ENCODE measurements at regions not wholly inside any gene's neighbourhood (a gene's known extent, or its start where the extent isn't known, plus 50 kb on each side); places are given as distances from the start of the nearest gene placed in this dataset.
"Not testable (repeated sequence)": the region's sequence is repeated elsewhere in the genome, so short reads cannot be mapped to it uniquely, and the experiment has no call there.

- no peak overlapping the region for H3K4me3 ChIP-seq (ENCODE audit: low read depth, low read length)
- peak; percentile 16 for DNase-seq (ENCODE audit: low read depth)
- in situ Hi-C loops (cut with HindIII; ENCODE audit: low sequenced_read_pairs): no loop called here
- TF ChIP-seq, protein P1, sequence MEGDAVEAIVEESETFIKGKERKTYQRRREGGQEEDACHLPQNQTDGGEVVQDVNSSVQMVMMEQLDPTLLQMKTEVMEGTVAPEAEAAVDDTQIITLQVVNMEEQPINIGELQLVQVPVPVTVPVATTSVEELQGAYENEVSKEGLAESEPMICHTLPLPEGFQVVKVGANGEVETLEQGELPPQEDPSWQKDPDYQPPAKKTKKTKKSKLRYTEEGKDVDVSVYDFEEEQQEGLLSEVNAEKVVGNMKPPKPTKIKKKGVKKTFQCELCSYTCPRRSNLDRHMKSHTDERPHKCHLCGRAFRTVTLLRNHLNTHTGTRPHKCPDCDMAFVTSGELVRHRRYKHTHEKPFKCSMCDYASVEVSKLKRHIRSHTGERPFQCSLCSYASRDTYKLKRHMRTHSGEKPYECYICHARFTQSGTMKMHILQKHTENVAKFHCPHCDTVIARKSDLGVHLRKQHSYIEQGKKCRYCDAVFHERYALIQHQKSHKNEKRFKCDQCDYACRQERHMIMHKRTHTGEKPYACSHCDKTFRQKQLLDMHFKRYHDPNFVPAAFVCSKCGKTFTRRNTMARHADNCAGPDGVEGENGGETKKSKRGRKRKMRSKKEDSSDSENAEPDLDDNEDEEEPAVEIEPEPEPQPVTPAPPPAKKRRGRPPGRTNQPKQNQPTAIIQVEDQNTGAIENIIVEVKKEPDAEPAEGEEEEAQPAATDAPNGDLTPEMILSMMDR (IDR thresholded peaks at IDR 0.05; ENCODE audit: low read depth, low read length, missing control alignments): no peak
These were observed 73.7 kb upstream of the ZPLD1 start for GRCh38 chr3:102361101-102361500.

- H3K4me3 ChIP-seq (ENCODE audit: low read depth, low read length); DNase-seq (ENCODE audit: low read depth); in situ Hi-C loops (cut with HindIII; ENCODE audit: low sequenced_read_pairs): not testable (repeated sequence)
These were observed 68.7 kb upstream of the ZPLD1 start for GRCh38 chr3:102366116-102366515.

GRCh38 chr3:102374863-102375634 is 59.8 kb upstream of the ZPLD1 start:
- in situ Hi-C loops (cut with HindIII; ENCODE audit: low sequenced_read_pairs): no loop called here
- DNase-seq (ENCODE audit: low read depth): no peak
- no peak overlapping the region for H3K4me3 ChIP-seq (ENCODE audit: low read depth, low read length)
- TF ChIP-seq, protein P1 (IDR thresholded peaks at IDR 0.05; ENCODE audit: low read depth, low read length, missing control alignments): no peak

- DNase-seq (ENCODE audit: low read depth): no peak
- no peak overlapping the region for H3K4me3 ChIP-seq (ENCODE audit: low read depth, low read length)
- in situ Hi-C loops (cut with HindIII; ENCODE audit: low sequenced_read_pairs): no loop called here
- TF ChIP-seq, protein P1 (IDR thresholded peaks at IDR 0.05; ENCODE audit: low read depth, low read length, missing control alignments): no peak
These were observed 56.6 kb upstream of the ZPLD1 start for GRCh38 chr3:102378216-102378615.

DNA sequence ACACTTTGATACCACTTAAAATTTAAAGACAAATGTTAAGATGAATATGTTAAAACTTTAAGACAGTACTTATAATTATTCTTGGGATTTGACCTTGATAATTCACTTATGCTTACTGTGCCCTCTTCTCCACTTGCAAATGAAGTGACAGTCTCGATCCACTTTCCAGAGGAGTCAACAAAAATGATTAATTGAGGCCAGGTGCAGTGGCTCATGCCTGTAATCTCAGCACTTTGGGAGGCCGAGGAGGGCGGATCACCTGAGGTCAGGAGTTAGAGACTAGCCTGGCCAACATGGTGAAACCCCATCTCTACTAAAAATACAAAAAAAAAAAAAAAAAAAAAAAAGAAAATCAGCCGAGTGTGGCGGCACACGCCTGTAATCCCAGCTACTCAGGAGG is 52.6 kb upstream of the ZPLD1 start:
- H3K4me3 ChIP-seq (ENCODE audit: low read depth, low read length); in situ Hi-C loops (cut with HindIII; ENCODE audit: low sequenced_read_pairs); DNase-seq (ENCODE audit: low read depth): not testable (repeated sequence)

All from astrocyte of the cerebellum (primary cell).